ENCODE measurements at regions not wholly inside any gene's neighbourhood (a gene's known extent, or its start where the extent isn't known, plus 50 kb on each side); places are given as distances from the start of the nearest gene placed in this dataset.

- TF ChIP-seq, protein P1, sequence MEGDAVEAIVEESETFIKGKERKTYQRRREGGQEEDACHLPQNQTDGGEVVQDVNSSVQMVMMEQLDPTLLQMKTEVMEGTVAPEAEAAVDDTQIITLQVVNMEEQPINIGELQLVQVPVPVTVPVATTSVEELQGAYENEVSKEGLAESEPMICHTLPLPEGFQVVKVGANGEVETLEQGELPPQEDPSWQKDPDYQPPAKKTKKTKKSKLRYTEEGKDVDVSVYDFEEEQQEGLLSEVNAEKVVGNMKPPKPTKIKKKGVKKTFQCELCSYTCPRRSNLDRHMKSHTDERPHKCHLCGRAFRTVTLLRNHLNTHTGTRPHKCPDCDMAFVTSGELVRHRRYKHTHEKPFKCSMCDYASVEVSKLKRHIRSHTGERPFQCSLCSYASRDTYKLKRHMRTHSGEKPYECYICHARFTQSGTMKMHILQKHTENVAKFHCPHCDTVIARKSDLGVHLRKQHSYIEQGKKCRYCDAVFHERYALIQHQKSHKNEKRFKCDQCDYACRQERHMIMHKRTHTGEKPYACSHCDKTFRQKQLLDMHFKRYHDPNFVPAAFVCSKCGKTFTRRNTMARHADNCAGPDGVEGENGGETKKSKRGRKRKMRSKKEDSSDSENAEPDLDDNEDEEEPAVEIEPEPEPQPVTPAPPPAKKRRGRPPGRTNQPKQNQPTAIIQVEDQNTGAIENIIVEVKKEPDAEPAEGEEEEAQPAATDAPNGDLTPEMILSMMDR (conservative IDR thresholded peaks at IDR 0.05 in 1 of 2, IDR thresholded peaks at IDR 0.05 in 1 of 2; ENCODE audit: low read depth in 1 of 2, low read length in 2 of 2): no peak
- no peak for TF ChIP-seq EZH2 (IDR thresholded peaks at IDR 0.05; ENCODE audit: low read length, missing control alignments)
These were observed 572.0 kb upstream of the ATP2B1 start for GRCh38 chr12:90280564-90281058.
